ENCODE measurements at regions not wholly inside any gene's neighbourhood (a gene's known extent, or its start where the extent isn't known, plus 50 kb on each side); places are given as distances from the start of the nearest gene placed in this dataset.

- TF ChIP-seq GATA2 (IDR thresholded peaks at IDR 0.05; ENCODE audit: low read depth, low read length): no peak
- TF ChIP-seq GATA3 (IDR thresholded peaks at IDR 0.05; ENCODE audit: low read depth, low read length): no peak
Measured at GRCh38 chr4:126338548-126338947, 1023.8 kb downstream of the FAT4 start.

All from SH-SY5Y (cell line).